ELR (cell line): ENCODE measurements at regions not wholly inside any gene's neighbourhood (a gene's known extent, or its start where the extent isn't known, plus 50 kb on each side); places are given as distances from the start of the nearest gene placed in this dataset.

Experiments used
- DNase-seq: peaks from one replicate; pipeline ENCODE4 v3.0.0-alpha.2; 2015; ENCODE audit warnings: low read depth

GRCh38 chr2:120607506-120607905 lies 128.2 kb upstream of the GLI2 start:
- no peak for DNase-seq

DNA sequence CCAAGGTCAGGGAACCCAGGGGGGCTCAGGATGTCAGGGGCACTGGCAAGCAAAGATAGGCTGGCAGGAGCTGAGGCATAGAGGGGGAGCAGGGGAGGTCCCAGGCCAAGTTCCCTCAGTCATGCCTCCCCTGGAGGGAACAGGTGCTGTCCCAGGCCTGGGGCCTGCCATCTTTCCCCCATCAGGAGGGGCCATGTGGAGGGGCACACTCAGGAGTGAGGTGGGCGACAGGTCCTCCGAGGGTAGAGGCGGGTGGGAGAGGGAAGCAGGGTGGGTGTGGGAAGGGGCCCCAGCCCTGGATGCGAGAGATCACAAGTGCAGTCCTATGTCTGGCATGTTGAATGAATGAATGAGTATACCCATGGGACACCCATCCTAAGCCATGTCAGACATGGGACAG lies 127.7 kb upstream of the GLI2 start:
- DNase-seq = no peak

DNA sequence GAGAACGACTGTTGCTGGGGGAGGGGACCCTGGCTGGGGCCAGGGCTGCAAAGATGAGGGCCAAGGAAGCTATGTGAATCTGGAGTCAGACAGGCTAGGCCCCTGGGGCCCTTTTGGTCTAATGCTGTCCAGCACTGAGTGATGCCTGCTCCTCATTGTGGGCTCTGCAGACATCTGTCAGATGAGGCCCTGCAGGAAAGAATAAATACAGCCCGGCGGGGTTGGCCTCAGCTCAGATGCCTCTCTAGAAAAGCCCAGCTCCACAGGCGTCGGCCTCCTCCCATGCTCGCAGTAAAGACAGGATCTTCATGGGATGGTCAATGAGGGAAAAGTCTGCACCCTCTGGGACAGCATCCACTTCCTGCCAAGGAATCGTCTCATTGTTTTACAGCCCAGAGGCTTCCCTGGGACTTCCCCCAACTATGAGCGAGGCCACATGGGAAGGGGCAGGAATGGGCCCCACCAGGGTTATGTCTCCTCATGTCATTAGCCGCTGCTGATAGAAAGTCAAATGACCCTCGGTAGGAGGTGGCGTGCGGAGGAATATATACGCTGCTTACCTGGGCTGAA lies 125.8 kb upstream of the GLI2 start:
- no peak for DNase-seq

GRCh38 chr2:120611016-120611415 lies 124.7 kb upstream of the GLI2 start:
- no peak for DNase-seq

DNA sequence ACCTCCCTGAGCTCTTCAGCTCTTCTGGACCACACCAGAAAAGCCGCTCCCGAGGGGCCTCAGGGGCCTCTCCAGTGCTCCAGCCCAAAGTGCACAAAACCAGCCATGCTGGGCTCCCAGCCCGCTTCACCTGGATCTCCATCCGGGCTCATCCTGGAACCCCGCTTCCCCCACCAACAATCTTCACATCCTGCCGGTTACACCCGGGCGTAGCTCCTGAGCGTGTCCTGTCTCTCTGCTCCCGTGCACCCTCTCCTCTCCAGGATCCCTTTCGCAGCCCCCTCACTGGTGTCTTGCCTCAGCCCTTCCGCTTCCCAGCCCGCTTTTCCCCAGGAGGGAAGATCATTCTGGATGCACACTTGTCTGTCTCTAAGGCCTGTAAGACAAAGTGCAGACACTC lies 123.7 kb upstream of the GLI2 start:
- no peak for DNase-seq

- DNase-seq = no peak
Observed at GRCh38 chr2:120612471-120612870, 123.2 kb upstream of the GLI2 start.

- DNase-seq = no peak
Observed at GRCh38 chr2:120612931-120613330, 122.7 kb upstream of the GLI2 start.

GRCh38 chr2:120613742-120614571 lies 121.7 kb upstream of the GLI2 start:
- peak; percentile 98 for DNase-seq

- DNase-seq = no peak
Observed at GRCh38 chr2:120614901-120615300, 120.8 kb upstream of the GLI2 start.

DNA sequence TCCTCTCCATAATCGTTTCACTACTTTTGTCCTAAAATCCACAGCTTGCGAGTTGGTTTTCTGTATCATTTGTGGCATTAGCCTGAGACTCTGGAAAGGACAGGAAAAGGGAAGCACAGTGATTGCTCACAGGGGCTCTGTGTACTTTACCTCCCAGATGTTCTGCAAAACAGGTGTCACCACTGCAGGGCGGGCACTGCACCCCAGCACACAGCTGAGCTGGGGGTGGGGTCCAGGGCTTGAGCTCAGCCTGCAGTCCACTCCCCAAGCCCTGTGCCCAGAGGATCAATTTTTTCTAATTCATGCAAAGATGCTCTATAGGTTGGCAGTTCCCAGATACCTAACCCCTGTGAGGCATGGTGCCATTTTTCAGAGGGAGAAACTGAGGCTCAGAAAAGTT lies 119.4 kb upstream of the GLI2 start:
- no peak for DNase-seq

GRCh38 chr2:120617055-120617454 lies 118.6 kb upstream of the GLI2 start:
- no peak for DNase-seq

DNA sequence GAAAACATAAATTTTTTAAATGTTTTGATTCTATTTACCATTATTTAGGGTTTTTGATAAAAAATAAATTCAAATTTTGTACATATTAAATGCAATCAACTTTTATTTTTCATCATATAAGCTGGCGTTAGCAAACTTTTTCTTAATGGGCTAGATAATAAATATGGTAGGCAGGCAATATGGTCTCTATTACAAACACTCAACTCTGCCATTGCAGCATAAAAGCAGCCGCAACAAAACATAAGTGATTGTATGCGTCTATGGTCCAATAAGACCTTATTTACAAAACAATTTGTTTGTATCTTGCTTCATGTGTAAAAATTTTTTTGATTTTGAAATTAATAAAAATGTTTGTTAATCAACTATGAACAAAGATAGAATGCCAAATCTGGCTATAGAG lies 116.8 kb upstream of the GLI2 start:
- DNase-seq = no peak

DNA sequence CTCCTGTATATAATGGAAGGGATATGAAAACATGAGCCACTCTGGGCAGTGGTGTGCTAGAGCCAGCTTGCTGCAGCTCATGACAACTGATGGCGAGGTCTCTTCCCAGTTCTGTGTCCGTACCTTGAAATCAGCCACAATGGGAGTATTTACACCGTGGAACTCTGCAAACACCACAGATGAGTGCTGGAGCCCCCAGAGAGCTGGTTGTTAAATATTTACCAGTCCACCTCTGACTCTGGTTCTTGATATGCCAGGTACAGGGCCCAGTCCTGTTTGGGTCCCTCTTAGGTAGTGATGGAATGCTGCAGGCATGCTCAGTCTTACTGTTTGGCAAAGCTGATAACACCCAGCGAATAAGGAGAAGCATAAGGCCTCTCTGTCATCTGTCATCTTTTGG lies 116.1 kb upstream of the GLI2 start:
- no peak for DNase-seq

DNA sequence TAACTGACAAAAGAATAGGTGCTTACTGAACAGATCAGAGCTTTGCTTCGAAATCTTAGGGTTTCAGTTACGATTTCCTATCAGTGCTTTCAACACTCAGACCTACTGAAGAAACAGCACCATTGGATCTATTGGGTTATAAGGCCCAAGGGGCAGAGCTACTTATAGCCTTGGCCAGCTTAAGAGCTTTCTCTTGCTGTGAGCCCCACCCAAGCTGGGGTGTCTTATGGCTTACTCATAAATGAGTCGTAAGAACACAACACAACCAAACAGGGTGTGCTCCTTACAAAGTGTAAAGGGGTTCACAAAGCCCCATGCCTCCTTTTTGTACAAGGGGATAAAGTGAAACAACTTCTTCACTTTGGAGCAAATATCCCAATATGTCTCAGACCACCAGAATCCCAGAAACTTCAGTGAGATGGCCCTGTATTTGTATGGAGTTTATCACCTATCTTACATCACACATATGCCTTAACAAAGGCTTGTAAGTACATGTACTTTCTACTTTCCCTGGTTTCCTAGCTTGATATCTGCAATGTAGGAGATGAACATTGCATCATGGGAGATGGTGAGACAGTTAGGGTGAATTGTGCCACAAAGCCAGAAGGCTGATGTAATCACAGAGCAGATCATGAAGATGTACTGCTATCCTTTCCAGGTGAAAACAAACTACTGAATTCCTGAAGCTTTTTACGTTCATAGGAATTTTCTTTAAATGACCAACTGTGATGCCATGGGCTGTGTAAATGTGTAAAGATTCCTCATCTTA lies 115.5 kb upstream of the GLI2 start:
- DNase-seq = peak; percentile 70

DNA sequence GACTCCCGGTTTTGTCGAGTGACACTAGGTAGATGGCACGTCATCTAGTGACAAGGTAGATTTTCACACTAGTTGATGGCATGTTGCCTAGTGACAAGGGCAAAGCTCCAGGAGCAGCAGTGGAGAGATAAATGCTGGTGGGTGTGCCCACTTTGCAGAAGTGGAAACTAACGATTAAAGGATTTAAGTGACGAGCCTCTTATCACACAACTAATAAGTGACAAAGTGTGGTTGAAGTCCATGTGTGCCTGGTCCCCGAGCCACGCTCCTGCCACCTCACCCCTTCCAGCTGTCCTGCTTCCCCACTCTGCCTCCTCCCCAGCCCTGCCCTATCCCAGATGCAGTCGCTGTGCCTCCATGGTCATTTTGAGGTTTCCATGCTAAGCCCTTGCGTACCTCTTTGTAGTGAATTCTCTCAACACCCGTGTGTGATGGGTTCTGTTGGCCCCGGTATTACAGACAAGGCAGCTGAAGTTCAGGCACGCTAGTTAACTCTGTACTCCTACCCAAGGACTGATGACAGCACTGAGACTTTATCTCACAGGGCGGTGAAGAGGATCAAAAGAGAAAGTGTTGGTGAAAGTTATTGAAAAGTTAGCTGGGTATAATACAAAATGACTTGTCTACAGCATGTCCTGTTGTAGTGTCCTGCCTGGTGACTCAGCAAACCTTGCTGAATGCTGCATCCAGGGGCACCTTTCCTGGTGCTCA lies 113.4 kb upstream of the GLI2 start:
- no peak for DNase-seq

DNA sequence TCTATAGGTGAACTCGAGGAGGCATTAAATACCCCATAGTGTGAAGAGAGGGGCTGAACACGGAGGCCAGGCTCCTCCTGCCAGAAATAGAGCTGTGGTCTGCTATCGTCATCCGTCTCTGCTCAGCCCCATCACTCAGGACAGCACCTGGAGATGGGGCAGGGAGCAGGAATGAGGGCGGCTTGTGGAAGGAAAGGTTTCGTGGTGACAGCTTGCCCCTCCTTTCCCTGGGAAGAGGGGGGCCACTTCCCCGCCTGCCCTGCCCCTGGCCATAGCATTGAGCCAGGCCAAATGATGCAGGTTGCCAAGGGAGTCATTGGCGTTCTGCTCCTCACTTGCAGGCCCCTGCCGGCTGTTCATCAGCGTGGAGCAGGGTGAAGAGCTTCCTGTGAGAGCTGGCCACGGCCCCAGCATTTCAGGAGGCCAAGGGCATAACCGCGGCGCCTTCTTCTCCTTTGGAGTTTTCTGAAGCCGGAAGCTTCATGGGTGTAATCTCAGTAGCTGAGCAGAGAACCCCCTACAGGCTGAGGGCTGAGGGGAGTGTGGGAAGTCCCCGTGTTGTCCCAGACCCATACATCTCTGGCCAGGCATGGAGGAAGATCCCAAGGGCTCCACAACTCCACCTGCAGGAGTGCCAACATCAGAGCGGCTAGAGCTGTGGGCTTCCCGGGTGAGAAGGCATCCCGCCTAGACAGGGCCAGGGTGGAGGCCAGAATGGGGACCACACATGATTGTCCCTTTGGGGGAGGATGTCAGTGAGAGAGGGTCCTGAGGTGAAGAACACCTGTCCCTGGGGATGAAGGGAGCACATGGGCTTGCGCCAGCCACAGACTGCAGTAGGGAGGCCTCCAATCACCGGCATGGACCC lies 112.5 kb upstream of the GLI2 start:
- DNase-seq = no peak

DNA sequence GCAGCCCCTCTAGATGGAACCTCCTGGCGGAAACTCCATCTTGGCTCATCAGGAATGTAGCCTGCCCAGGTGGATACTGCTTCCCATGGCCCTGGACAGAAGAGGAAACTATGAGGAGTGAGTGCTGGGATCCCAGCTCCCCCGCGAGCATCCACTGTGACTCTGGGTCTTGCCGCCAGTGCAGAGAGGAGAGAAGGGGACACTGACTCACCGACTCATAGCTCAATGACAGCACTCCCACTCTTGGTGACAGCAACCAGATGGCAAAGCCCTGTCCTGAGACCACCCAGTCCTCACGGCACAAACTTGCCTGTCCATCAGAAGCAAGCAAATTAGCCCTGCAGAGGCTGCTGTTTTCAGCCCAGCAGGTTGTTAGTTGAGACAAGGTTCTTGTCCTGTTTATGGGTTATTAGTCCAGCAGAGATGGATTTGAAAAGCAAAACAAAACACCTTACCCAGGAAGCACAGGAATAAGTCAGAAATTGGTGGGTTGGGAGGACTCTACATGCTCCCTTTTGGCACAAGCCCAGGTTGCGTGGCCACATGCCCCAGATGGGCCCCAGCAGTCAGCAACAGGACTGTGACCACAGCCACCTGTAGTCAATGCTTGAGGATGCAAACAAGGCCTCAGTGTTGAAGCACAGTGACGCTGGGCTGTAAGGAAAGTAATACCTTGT lies 111.5 kb upstream of the GLI2 start:
- DNase-seq = no peak

- DNase-seq = no peak
Observed at GRCh38 chr2:120624738-120625446, 110.8 kb upstream of the GLI2 start.

DNA sequence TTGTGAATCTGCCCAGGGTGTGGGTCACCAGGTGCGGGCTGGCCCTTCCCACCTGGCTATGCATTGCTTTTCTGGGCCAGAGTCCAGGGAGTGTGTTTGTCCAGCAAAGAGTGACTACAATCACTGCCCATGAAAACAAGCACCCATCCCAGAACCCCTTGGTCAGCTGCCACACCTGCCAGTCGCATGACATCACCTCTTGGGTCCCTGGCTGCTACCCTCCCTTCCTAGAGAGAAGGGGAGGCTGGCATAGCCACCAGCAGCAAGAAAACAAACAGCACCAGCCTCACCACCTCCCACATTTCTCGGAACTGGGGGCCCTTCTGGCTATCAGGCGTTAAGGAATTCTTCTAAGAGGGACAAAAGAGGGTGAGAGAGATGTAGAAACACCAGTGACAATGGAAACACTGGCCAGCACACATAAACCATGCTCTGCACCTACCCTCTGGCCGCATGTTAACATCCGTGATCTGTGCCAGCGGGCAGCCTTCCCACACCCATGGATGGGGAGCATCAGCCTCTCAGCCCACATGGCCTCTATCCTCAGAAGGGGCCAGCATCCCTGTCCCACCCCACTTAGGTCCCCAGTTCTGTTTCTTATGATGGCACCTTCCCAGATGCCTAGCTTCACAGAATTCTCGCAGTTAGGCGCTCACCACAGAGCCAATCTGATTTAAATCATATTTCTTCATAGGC lies 109.7 kb upstream of the GLI2 start:
- no peak for DNase-seq

GRCh38 chr2:120626566-120626965 lies 109.1 kb upstream of the GLI2 start:
- no peak for DNase-seq
